Common myeloid progenitor, CD34-positive (primary cell): ENCODE measurements at regions not wholly inside any gene's neighbourhood (a gene's known extent, or its start where the extent isn't known, plus 50 kb on each side); places are given as distances from the start of the nearest gene placed in this dataset.

Experiments
- CTCF ChIA-PET: fragments of 350-600 bp; sonication (Branson Sonifier 250); formaldehyde crosslinking; loops from one replicate; lab custom pipeline; 2021; ENCODE audit warnings: antibody characterized with exemption; lab: Charles Lee
- POLR2A ChIA-PET: fragments of 350-600 bp; sonication (Branson Sonifier 250); formaldehyde crosslinking; loops from one replicate; lab custom pipeline; 2021; ENCODE audit warnings: antibody characterized with exemption; lab: Charles Lee
- DNase-seq, 3 donors: peaks; one replicate each; pipeline versions ENCODE4 v3.0.0 to v3.0.0-alpha.2; 2013
- H3K27ac ChIP-seq, 2 experiments: 1 replicate in 1 of 2; 2 replicates in 1 of 2; pipeline ENCODE4 v1.7.0; 2013; ENCODE audit warnings: inconsistent platforms in 2 of 2, low read length in 2 of 2, mild to moderate bottlenecking in 2 of 2, low read depth in 1 of 2, moderate library complexity in 1 of 2; ENCODE audit not compliant: severe bottlenecking in 2 of 2, insufficient read depth in 1 of 2, poor library complexity in 1 of 2
- H3K27me3 ChIP-seq, 5 experiments: replicated peaks in 2 of 5; 1 replicate in 3 of 5; 2 replicates in 2 of 5; pipeline versions ENCODE4 v1.6.1 to v1.7.0; 2013; ENCODE audit warnings: low read length in 4 of 5, mild to moderate bottlenecking in 2 of 5, moderate library complexity in 2 of 5, inconsistent platforms in 1 of 5; ENCODE audit not compliant: insufficient read depth in 5 of 5, control insufficient read depth in 4 of 5
- H3K36me3 ChIP-seq, 4 experiments: 1 replicate in 2 of 4; 2 replicates in 2 of 4; pipeline versions ENCODE4 v1.6.1 to v1.7.0; 2013; ENCODE audit warnings: low read length in 3 of 4, control low read depth in 1 of 4, mild to moderate bottlenecking in 1 of 4; ENCODE audit not compliant: control insufficient read depth in 4 of 4, insufficient read depth in 4 of 4
- H3K4me1 ChIP-seq, 4 experiments: 1 replicate in 3 of 4; 2 replicates in 1 of 4; pipeline versions ENCODE4 v1.6.1 to v1.7.1; 2013; ENCODE audit warnings: low read length in 3 of 4, mild to moderate bottlenecking in 3 of 4, control low read depth in 1 of 4, inconsistent platforms in 1 of 4, moderate library complexity in 1 of 4; ENCODE audit not compliant: control insufficient read depth in 4 of 4, insufficient read depth in 4 of 4; ENCODE audit errors: control extremely low read depth in 1 of 4
- H3K4me3 ChIP-seq, 7 experiments: 1 replicate in 4 of 7; 2 replicates in 3 of 7; pipeline versions ENCODE4 v1.5.1 to v1.7.0; 2013; ENCODE audit warnings: mild to moderate bottlenecking in 7 of 7, low read length in 6 of 7, moderate library complexity in 6 of 7, inconsistent platforms in 2 of 7, low read depth in 2 of 7, control low read depth in 1 of 7; ENCODE audit not compliant: insufficient read depth in 4 of 7, control insufficient read depth in 1 of 7; ENCODE audit errors: extremely low read depth in 1 of 7
- H3K9me3 ChIP-seq, 5 experiments: 1 replicate in 4 of 5; 2 replicates in 1 of 5; pipeline versions ENCODE4 v1.6.1 to v1.7.1; 2013; ENCODE audit warnings: low read length in 4 of 5, mild to moderate bottlenecking in 2 of 5, inconsistent platforms in 1 of 5, low read depth in 1 of 5, moderate library complexity in 1 of 5; ENCODE audit not compliant: control insufficient read depth in 4 of 5, insufficient read depth in 2 of 5; ENCODE audit errors: control extremely low read depth in 1 of 5
- WGBS: methylation state at CpG from one replicate; pipeline ENCODE4 v1.1.5; 2013; ENCODE audit not compliant: insufficient coverage; 5-methylcytosine and 5-hydroxymethylcytosine counted together

GRCh38 chr4:153111426-153112040 is 92.7 kb upstream of the TRIM2 start:
- H3K27ac ChIP-seq = no peak overlapping the region
- no peaks in the 10 kb centered on the region for H3K27me3 ChIP-seq
- no peaks in the 10 kb centered on the region for H3K9me3 ChIP-seq
- ChIA-PET CTCF (interaction anchor here (0.6 to 5.7 kb wide), 6 partner anchors 8 to 473 kb away, joined by 3 to 48 read pairs (median 6); no protein-coding TSS in a partner anchor), POLR2A (no interaction called here)
- H3K4me3 ChIP-seq = no peak overlapping the region
- no peaks in the 10 kb centered on the region for H3K36me3 ChIP-seq
- H3K4me1 ChIP-seq = peaks cover 3 to 34% (median 30%) of the 10 kb centered on the region in 4 experiments
- WGBS = 93% methylated on average over 4 of the region's 10 CpGs
- peak in 2 of 3 donors; percentile 39 to 44 for DNase-seq

- Histone ChIP-seq H3K4me3 (no peak overlapping the region), H3K9me3 (no peaks in the 10 kb centered on the region), H3K27ac (no peak overlapping the region), H3K4me1 (peaks cover 5 to 38% (median 33%) of the 10 kb centered on the region in 4 experiments), H3K27me3 (no peaks in the 10 kb centered on the region), H3K36me3 (no peaks in the 10 kb centered on the region)
- POLR2A ChIA-PET = no interaction called here
- WGBS = 93% methylated on average over 10 of the region's 10 CpGs
- no peak for DNase-seq
- CTCF ChIA-PET = interaction anchor here (1.4 to 5.7 kb wide), 4 partner anchors 9 to 40 kb away, joined by 4 to 48 read pairs (median 23); no protein-coding TSS in a partner anchor
Observed at GRCh38 chr4:153112041-153112441, 92.2 kb upstream of the TRIM2 start.

DNA sequence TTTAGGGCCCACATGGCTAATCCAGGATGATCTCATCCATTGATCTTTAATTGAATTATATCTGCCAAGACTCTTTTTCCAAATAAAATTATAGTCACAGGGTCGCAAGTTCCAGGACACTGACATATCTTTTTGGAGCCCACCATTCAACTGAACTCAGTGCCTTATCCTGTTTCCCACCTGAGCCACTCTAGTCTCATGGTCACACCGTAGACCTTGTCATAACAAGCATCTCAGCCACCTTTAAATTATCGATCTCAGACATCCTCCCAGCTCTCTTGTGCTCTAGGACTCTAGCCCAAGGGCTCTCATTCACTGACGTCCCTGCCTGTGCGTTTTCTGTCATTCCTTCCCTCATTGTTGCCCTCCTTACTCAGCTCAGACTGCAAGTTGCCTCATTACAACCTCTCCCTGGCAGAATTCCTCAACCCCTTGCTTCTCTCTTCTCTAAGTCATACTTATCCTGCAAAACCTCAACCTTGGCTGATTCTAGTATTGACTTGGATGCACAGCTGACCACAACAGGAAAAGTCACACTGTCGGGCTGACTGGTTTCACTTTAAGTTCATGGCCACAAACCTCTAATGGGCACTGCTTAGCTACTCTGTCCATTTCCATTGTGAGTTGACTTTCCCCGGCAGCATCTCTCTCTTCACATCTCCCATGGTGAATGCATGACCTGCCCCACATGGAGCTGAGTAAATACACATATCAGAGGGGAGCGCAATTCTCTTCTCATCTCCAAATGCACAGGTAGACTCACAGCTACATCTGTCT is 91.0 kb upstream of the TRIM2 start:
- peak in 2 of 3 donors; percentile 52 to 57 for DNase-seq
- Histone ChIP-seq H3K9me3 (no peaks in the 10 kb centered on the region), H3K4me1 (peaks cover 5 to 38% (median 33%) of the 10 kb centered on the region in 4 experiments), H3K36me3 (no peaks in the 10 kb centered on the region), H3K27ac (no peak overlapping the region), H3K4me3 (peak overlapping the region in 2 of 7 experiments; percentile 7 to 14), H3K27me3 (no peaks in the 10 kb centered on the region)
- WGBS = 78% methylated on average over 6 of the region's 8 CpGs
- CTCF ChIA-PET = interaction anchor here (0.6 to 5.7 kb wide), 7 partner anchors 10 to 178 kb away, joined by 3 to 48 read pairs (median 4); no protein-coding TSS in a partner anchor
- POLR2A ChIA-PET = no interaction called here

DNA sequence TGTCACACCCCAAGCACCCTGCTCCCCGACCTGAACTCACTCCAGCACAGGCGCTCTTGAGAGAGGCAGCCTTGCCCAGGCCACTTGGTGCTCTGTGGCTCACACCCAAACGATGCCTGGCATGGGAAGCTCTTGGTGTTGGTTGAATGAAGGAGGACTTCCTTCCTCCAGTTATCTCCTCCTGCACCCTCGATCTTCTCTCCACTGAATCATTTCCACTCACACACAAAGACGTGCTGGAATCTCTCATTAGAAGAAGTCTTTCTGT is 90.5 kb upstream of the TRIM2 start:
- H3K36me3 ChIP-seq = no peaks in the 10 kb centered on the region
- no peaks in the 10 kb centered on the region for H3K27me3 ChIP-seq
- ChIA-PET POLR2A (no interaction called here), CTCF (interaction anchor here (1.0 to 5.7 kb wide), 6 partner anchors 10 to 33 kb away, joined by 3 to 48 read pairs (median 6); no protein-coding TSS in a partner anchor)
- no peak for DNase-seq
- WGBS = 0% methylated on average over 2 of the region's 5 CpGs
- peaks cover 5 to 38% (median 33%) of the 10 kb centered on the region in 4 experiments for H3K4me1 ChIP-seq
- peak overlapping the region in 1 of 7 experiments; percentile 14 for H3K4me3 ChIP-seq
- no peak overlapping the region for H3K27ac ChIP-seq
- no peaks in the 10 kb centered on the region for H3K9me3 ChIP-seq

GRCh38 chr4:153114771-153115321 is 89.4 kb upstream of the TRIM2 start:
- H3K4me3 ChIP-seq = no peak overlapping the region
- 99% methylated on average over 10 of the region's 11 CpGs for WGBS
- no peaks in the 10 kb centered on the region for H3K27me3 ChIP-seq
- POLR2A ChIA-PET = no interaction called here
- no peak overlapping the region for H3K27ac ChIP-seq
- peaks cover 5 to 38% (median 33%) of the 10 kb centered on the region in 4 experiments for H3K4me1 ChIP-seq
- H3K36me3 ChIP-seq = no peaks in the 10 kb centered on the region
- CTCF ChIA-PET = interaction anchor here (1.6 to 5.7 kb wide), 4 partner anchors 12 to 31 kb away, joined by 5 to 48 read pairs (median 34); no protein-coding TSS in a partner anchor
- no peaks in the 10 kb centered on the region for H3K9me3 ChIP-seq
- DNase-seq = no peak

DNA sequence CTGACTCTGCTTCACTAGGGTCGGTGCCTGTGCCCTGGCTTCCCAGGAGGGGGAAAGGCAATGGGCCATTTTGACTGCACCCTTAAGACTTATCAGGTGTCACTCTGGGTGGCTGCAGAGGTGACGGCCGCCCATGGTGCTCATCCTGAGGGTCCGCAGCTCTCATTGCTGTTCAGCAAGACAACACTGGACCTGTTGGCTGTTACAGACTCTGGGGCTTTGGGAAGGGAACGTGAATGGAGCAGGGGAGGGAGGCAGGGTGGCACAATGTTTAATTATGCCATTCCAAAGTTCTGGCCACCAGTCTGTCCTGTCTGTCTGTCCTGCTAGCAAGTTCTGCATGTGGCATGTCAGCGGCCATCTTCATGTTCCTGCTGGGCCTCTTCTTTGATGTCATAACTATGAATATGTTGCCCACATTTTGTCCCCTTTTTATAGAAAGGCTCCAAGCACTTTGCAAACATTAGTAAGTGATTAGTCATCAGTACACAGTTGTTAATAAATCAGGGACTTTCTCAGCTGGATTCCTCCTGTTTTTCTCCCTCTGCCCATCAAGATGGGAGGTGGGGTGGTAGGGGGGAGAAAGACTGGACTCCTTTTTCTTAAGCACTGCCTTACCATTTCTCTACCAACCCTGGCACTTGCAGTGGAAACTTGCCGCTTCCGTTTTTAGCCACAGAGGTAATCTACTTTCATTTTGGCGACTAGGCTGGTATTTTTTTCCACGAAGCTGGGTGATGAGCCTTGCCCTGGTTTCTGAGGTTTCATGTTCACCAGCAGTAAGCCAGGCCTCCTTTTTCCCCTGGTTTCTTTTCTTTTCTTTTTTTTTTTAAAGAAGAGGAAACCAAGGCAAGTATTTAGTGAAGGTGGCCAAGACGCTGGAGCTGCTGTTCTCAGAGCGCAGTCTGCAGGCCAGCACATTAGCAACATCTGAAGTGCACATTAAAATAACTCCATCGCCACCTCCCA is 88.6 kb upstream of the TRIM2 start:
- no peaks in the 10 kb centered on the region for H3K27me3 ChIP-seq
- DNase-seq = peak; percentile 79 to 94 (median 93)
- H3K27ac ChIP-seq = peak overlapping the region in 1 of 2 experiments; percentile 66
- ChIA-PET POLR2A (no interaction called here), CTCF (interaction anchor here (1.6 to 5.7 kb wide), 3 partner anchors 11 to 31 kb away, joined by 5 to 48 read pairs (median 31); no protein-coding TSS in a partner anchor)
- WGBS = 56% methylated on average over 10 of the region's 13 CpGs
- H3K36me3 ChIP-seq = no peaks in the 10 kb centered on the region
- peak overlapping the region in 5 of 7 experiments; percentile 25 to 69 (median 43) for H3K4me3 ChIP-seq
- peaks cover 5 to 38% (median 33%) of the 10 kb centered on the region in 4 experiments for H3K4me1 ChIP-seq
- H3K9me3 ChIP-seq = no peaks in the 10 kb centered on the region
